ENCODE measurements at regions not wholly inside any gene's neighbourhood (a gene's known extent, or its start where the extent isn't known, plus 50 kb on each side); places are given as distances from the start of the nearest gene placed in this dataset.
"Not testable (repeated sequence)": the region's sequence is repeated elsewhere in the genome, so short reads cannot be mapped to it uniquely, and the experiment has no call there.

GRCh38 chr5:57666582-57666981 is 184.0 kb upstream of the ACTBL2 start:
- no peak for DNase-seq (ENCODE audit: low spot score)

GRCh38 chr5:57665146-57665936 is 182.7 kb upstream of the ACTBL2 start:
- no peak for DNase-seq (ENCODE audit: low spot score)

GRCh38 chr5:57664700-57665099 is 182.1 kb upstream of the ACTBL2 start:
- no peak for DNase-seq (ENCODE audit: low spot score)

GRCh38 chr5:57663466-57663865 is 180.9 kb upstream of the ACTBL2 start:
- no peak for DNase-seq (ENCODE audit: low spot score)

GRCh38 chr5:57662991-57663390 is 180.4 kb upstream of the ACTBL2 start:
- no peak for DNase-seq (ENCODE audit: low spot score)

- DNase-seq (ENCODE audit: low spot score) = no peak
These were observed 177.3 kb upstream of the ACTBL2 start for GRCh38 chr5:57659886-57660285.

- DNase-seq (ENCODE audit: low spot score) = no peak
These were observed 175.4 kb upstream of the ACTBL2 start for GRCh38 chr5:57658018-57658417.

GRCh38 chr5:57655228-57655627 is 172.6 kb upstream of the ACTBL2 start:
- DNase-seq (ENCODE audit: low spot score) = no peak

- DNase-seq (ENCODE audit: low spot score) = no peak
These were observed 171.2 kb upstream of the ACTBL2 start for GRCh38 chr5:57653636-57654290.

GRCh38 chr5:57651127-57651526 is 168.5 kb upstream of the ACTBL2 start:
- no peak for DNase-seq (ENCODE audit: low spot score)

GRCh38 chr5:57650360-57651069 is 167.9 kb upstream of the ACTBL2 start:
- peak; percentile 5 for DNase-seq (ENCODE audit: low spot score)

GRCh38 chr5:57642698-57643097 is 160.1 kb upstream of the ACTBL2 start:
- no peak for DNase-seq (ENCODE audit: low spot score)

- DNase-seq (ENCODE audit: low spot score) = no peak
These were observed 159.5 kb upstream of the ACTBL2 start for GRCh38 chr5:57642066-57642465.

- no peak for DNase-seq (ENCODE audit: low spot score)
These were observed 152.7 kb upstream of the ACTBL2 start for GRCh38 chr5:57635146-57635777.

GRCh38 chr5:57632937-57633336 is 150.3 kb upstream of the ACTBL2 start:
- DNase-seq (ENCODE audit: low spot score) = no peak

GRCh38 chr5:57631139-57631538 is 148.5 kb upstream of the ACTBL2 start:
- DNase-seq (ENCODE audit: low spot score) = not testable (repeated sequence)

- DNase-seq (ENCODE audit: low spot score) = no peak
These were observed 145.1 kb upstream of the ACTBL2 start for GRCh38 chr5:57627661-57628060.

GRCh38 chr5:57626703-57627102 is 144.1 kb upstream of the ACTBL2 start:
- no peak for DNase-seq (ENCODE audit: low spot score)

GRCh38 chr5:57621624-57622023 is 139.0 kb upstream of the ACTBL2 start:
- no peak for DNase-seq (ENCODE audit: low spot score)

- no peak for DNase-seq (ENCODE audit: low spot score)
These were observed 136.3 kb upstream of the ACTBL2 start for GRCh38 chr5:57618767-57619381.

GRCh38 chr5:57613741-57614140 is 131.1 kb upstream of the ACTBL2 start:
- DNase-seq (ENCODE audit: low spot score) = no peak

GRCh38 chr5:57611177-57611576 is 128.6 kb upstream of the ACTBL2 start:
- DNase-seq (ENCODE audit: low spot score) = no peak

All from hematopoietic multipotent progenitor cell treated with erythropoietin and hydrocortisone succinate and interleukin-3 and kit ligand, for 15 days (in vitro differentiated cells).